GM23338 (cell line): ENCODE measurements at regions not wholly inside any gene's neighbourhood (a gene's known extent, or its start where the extent isn't known, plus 50 kb on each side); places are given as distances from the start of the nearest gene placed in this dataset.
"Not testable (repeated sequence)": the region's sequence is repeated elsewhere in the genome, so short reads cannot be mapped to it uniquely, and the experiment has no call there.

ENCODE experiments used
- CREB1 ChIP-seq: fragments of 250-450 bp; sonication (Bioruptor Pico); IDR thresholded peaks from 2 replicates; pipeline ENCODE4 v1.5.0; 2020; ENCODE audit warnings: low read depth, mild to moderate bottlenecking, moderate library complexity
- EZH2 ChIP-seq: fragments of 200-600 bp; sonication (generic); IDR thresholded peaks from one replicate; pipeline ENCODE4 v1.8.0; 2017; ENCODE audit warnings: antibody characterized with exemption, mild to moderate bottlenecking, low read depth; ENCODE audit not compliant: unreplicated experiment
- EZH2phosphoT487 ChIP-seq: fragments of 200-600 bp; sonication (generic); IDR thresholded peaks from one replicate; pipeline ENCODE4 v1.8.1; 2018; ENCODE audit warnings: antibody characterized with exemption; ENCODE audit not compliant: unreplicated experiment
- JUNB ChIP-seq: IDR thresholded peaks from one replicate; pipeline ENCODE4 v1.6.1; 2016; ENCODE audit warnings: antibody characterized with exemption; ENCODE audit not compliant: unreplicated experiment
- NANOG ChIP-seq: IDR thresholded peaks from 2 replicates; pipeline ENCODE4 v1.6.1; 2016; ENCODE audit warnings: antibody characterized with exemption, borderline replicate concordance
- POLR2AphosphoS5 ChIP-seq: IDR thresholded peaks from 2 replicates; pipeline ENCODE4 v1.6.1; 2016; ENCODE audit warnings: antibody characterized with exemption, low read depth
- STAT1 ChIP-seq: IDR thresholded peaks from one replicate; pipeline ENCODE4 v1.6.1; 2016; ENCODE audit warnings: antibody characterized with exemption; ENCODE audit not compliant: unreplicated experiment
- TF ChIP-seq, protein P1 (sequence below), 2 experiments: fragments of 200-600 bp in 1 of 2; sonication (generic) in 1 of 2; conservative IDR thresholded peaks; 2 replicates each; pipeline versions ENCODE4 v1.5.1 to v1.6.1; 2016 to 2017; ENCODE audit warnings: antibody characterized with exemption in 2 of 2, low read depth in 2 of 2, mild to moderate bottlenecking in 2 of 2, moderate library complexity in 1 of 2
- TF ChIP-seq, protein P2 (sequence below): IDR thresholded peaks from one replicate; pipeline ENCODE4 v1.6.1; 2018; ENCODE audit warnings: antibody characterized with exemption; ENCODE audit not compliant: unreplicated experiment
- TF ChIP-seq, protein P3 (sequence below): IDR thresholded peaks from 2 replicates; pipeline ENCODE4 v1.6.1; 2016; ENCODE audit warnings: antibody characterized with exemption

DNA sequence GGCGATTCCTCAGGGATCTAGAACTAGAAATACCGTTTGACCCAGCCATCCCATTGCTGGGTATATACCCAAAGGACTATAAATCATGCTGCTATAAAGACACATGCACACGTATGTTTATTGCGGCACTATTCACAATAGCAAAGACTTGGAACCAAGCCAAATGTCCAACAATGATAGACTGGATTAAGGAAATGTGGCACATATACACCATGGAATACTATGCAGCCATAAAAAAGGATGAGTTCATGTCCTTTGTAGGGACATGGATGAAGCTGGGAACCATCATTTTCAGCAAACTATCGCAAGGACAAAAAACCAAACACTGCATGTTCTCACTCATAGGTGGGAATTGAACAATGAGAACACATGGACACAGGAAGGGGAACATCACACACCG lies 311.1 kb downstream of the PTGER3 start:
- TF ChIP-seq, protein P1, sequence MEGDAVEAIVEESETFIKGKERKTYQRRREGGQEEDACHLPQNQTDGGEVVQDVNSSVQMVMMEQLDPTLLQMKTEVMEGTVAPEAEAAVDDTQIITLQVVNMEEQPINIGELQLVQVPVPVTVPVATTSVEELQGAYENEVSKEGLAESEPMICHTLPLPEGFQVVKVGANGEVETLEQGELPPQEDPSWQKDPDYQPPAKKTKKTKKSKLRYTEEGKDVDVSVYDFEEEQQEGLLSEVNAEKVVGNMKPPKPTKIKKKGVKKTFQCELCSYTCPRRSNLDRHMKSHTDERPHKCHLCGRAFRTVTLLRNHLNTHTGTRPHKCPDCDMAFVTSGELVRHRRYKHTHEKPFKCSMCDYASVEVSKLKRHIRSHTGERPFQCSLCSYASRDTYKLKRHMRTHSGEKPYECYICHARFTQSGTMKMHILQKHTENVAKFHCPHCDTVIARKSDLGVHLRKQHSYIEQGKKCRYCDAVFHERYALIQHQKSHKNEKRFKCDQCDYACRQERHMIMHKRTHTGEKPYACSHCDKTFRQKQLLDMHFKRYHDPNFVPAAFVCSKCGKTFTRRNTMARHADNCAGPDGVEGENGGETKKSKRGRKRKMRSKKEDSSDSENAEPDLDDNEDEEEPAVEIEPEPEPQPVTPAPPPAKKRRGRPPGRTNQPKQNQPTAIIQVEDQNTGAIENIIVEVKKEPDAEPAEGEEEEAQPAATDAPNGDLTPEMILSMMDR (conservative IDR thresholded peaks at IDR 0.05; ENCODE audit: low read depth in 2 of 2), result not testable (repeated sequence)
- not testable (repeated sequence) for TF ChIP-seq EZH2phosphoT487; POLR2AphosphoS5; JUNB; STAT1; EZH2; NANOG; CREB1 (CRISPR knock-in tag)
- TF ChIP-seq, protein P2, sequence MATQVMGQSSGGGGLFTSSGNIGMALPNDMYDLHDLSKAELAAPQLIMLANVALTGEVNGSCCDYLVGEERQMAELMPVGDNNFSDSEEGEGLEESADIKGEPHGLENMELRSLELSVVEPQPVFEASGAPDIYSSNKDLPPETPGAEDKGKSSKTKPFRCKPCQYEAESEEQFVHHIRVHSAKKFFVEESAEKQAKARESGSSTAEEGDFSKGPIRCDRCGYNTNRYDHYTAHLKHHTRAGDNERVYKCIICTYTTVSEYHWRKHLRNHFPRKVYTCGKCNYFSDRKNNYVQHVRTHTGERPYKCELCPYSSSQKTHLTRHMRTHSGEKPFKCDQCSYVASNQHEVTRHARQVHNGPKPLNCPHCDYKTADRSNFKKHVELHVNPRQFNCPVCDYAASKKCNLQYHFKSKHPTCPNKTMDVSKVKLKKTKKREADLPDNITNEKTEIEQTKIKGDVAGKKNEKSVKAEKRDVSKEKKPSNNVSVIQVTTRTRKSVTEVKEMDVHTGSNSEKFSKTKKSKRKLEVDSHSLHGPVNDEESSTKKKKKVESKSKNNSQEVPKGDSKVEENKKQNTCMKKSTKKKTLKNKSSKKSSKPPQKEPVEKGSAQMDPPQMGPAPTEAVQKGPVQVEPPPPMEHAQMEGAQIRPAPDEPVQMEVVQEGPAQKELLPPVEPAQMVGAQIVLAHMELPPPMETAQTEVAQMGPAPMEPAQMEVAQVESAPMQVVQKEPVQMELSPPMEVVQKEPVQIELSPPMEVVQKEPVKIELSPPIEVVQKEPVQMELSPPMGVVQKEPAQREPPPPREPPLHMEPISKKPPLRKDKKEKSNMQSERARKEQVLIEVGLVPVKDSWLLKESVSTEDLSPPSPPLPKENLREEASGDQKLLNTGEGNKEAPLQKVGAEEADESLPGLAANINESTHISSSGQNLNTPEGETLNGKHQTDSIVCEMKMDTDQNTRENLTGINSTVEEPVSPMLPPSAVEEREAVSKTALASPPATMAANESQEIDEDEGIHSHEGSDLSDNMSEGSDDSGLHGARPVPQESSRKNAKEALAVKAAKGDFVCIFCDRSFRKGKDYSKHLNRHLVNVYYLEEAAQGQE, result not testable (repeated sequence)
- TF ChIP-seq, protein P3, sequence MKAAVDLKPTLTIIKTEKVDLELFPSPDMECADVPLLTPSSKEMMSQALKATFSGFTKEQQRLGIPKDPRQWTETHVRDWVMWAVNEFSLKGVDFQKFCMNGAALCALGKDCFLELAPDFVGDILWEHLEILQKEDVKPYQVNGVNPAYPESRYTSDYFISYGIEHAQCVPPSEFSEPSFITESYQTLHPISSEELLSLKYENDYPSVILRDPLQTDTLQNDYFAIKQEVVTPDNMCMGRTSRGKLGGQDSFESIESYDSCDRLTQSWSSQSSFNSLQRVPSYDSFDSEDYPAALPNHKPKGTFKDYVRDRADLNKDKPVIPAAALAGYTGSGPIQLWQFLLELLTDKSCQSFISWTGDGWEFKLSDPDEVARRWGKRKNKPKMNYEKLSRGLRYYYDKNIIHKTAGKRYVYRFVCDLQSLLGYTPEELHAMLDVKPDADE, result not testable (repeated sequence)
